NK-92 (cell line): ENCODE measurements at regions not wholly inside any gene's neighbourhood (a gene's known extent, or its start where the extent isn't known, plus 50 kb on each side); places are given as distances from the start of the nearest gene placed in this dataset.

Experiments
- DNase-seq: peaks from one replicate; lab custom pipeline; 2025; ENCODE audit not compliant: unreplicated experiment; lab: John Stamatoyannopoulos, UW

DNA sequence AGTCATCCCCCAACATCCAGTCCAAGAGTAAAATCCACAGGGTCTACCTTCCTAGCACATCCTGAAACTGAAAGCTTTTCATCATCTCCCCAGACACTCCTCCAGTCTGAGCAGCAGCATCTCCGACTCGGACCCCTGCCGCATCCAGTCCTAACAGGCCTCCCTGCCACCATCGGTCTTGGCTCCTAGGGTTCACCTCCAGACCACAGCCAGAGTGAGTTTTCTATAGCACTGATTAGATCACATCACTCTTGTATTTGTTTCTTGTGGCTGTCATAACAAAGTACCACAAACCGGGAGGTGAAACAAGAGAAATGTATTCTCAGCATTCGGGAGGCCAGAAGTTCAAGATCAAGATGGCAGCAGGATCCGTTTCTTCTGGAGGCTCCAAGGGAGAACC lies 187.8 kb downstream of the TOMM20 start:
- no peak for DNase-seq

DNA sequence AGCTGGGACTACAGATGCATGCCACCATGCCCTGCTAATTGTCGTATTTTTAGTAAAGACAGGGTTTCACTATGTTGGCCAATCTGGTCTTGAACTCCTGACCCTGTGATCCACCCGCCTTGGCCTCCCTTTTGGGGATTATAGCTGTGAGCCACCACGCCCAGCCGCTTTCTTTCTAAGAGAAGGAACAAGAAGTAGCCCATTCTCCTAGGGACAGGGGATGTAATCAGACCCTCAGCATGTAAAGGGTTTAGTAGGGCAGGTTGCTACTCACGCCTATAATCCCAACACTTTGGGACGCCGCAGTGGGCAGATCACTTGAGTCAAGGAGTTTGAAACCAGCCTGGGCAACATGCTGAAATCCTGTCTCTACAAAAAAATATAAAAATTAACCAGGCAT lies 189.7 kb downstream of the TOMM20 start:
- DNase-seq: no peak

DNA sequence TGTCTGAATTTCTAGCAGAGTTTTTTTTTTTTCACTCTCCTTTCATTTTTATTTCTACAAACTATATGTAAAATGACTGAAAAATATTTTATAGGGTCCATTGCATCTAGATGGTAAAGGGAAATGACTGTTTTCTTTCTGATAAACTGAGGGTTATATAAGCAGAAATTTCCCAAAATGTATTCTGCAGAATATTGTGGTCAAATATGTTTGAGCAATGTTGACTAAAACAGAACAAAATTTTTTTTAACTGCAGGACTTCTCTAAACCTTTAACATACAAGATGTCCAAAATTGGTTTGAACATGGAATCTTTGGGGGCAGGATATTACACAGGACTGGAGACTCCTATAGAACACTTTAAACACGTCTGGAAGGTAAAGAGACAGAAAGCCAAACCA lies 190.5 kb downstream of the TOMM20 start:
- no peak for DNase-seq

DNA sequence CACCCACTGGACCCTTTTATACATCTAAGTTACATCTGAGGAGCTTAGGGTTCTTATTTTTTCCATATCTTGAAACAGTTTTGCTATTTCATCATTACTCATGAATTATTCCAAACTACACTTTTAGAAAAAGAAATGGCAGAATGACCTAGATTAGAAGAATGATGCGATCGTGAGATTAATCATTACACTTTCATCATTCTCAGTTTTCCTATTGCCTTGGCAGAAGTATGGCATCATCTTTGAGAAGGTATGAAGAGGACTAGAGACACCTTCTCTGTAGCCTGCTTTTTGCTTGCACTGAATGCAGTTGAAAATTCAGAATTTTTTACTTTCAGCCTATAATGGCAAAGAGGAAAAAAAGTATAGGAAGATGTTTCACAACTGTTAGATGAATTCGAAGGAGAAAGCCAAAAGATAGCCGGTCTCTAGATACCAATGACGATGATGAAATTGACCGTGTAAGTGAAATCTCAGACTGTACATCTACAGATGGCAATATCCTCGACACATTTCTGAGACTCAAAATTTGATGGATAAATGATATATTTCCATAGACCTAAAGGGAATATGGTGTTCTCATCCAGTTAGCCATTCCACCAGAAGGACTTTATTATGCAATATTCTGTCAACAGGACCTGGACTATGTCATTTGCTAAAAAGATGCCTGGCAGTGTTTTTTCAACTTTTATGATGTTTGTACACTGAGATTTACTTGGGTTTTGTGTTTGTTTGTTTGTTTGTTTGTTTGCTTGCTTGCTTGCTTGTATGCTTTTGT lies 191.8 kb downstream of the TOMM20 start:
- no peak for DNase-seq

DNA sequence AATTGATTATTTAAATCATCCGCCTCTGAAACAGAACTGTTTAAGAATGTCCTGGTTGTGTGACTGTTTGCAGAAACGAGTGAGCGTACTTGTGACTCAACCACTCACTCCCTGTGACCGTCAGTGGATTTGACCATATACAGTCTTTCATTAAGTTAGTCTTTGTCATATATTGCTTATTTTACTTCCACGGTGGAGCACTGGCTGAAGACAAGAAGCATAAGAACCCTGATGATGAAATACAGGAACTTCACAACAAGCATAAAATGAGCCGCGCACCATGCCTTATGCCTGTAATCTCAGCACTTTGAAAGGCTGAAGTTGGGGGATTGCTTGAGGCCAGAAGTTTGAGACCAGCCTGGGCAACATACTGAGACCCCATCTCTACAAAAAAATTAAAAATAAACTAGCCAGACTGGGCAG lies 194.0 kb downstream of the TOMM20 start:
- DNase-seq: no peak

DNA sequence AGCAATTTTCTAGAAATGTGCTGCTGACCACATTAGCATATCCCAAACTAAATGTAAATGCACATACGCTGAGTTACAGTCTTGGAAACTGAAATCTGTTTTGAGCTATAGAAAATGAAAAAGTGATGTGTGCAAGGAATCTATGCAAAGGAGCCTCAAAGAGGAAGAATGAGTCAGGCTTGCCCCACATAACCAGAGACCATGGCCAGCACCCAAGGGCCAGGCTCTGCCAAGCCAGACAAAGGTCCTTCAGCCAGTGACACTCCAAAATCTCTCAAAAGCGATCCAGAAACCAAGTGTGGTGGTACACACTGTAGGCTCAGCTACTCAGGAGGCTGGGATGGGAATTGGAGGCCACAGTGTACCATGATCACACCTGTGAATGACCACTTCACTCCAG lies 195.2 kb downstream of the TOMM20 start:
- no peak for DNase-seq

DNA sequence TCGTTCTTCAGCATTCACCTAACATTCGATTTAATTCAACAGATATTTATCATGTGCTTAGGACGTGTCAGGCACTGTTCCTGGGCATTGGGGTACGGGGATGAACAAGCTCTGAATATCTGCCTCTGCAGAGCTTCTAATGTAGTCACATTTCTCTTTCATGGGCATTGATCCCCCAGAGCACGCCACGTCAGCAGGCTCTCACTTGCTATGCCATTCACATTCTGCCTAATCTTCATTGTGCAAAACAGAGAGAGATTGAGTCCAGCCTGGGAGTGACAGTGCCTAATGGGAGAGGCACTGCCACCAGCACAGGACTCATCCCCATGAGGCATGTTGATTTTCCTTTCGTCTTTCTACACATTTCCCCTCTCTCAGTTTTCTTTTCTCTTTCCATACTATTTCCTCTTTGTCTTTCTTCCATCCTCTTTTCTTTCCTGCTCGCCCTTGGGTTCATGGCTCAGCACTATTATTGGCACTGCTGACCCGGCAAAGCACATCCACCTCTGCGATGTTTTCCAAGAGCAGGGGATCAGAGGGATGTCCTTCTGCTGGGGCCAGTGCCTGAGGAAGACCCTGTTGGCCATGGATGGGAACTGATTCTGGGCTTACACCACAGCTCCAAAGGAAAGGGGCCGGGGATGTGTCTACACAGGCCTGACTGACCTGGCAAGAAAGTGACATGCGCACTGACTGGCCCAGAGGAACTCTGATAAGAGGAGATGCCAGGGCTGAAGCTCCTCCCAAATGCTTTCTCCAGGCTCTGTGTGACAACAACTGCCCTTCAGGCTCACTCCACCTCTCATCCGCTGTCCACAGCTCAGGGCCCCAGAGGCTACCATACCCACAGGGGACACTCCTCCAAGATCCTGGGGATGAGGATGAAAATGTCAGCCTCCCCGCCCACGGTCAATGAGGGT lies 195.9 kb downstream of the TOMM20 start:
- no peak for DNase-seq

DNA sequence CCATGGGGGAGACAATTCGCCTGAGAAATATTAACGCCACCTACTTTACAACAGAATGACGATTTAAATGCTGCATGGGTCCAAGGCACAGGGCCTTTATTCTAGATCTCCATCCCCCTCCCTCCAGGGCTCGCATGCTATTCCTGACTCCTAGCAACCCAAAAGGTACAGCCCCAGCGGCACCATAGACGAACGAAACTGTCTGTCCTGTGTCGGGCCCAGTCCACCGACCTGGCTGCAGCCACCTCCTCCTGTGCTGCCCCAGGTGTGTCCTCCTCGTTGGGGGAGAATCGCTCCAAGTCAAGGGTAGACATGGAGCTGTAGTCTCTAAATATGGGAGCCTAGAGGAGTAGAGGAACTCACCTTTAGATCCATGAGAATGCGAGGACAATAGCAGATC lies 196.5 kb downstream of the TOMM20 start:
- no peak for DNase-seq

DNA sequence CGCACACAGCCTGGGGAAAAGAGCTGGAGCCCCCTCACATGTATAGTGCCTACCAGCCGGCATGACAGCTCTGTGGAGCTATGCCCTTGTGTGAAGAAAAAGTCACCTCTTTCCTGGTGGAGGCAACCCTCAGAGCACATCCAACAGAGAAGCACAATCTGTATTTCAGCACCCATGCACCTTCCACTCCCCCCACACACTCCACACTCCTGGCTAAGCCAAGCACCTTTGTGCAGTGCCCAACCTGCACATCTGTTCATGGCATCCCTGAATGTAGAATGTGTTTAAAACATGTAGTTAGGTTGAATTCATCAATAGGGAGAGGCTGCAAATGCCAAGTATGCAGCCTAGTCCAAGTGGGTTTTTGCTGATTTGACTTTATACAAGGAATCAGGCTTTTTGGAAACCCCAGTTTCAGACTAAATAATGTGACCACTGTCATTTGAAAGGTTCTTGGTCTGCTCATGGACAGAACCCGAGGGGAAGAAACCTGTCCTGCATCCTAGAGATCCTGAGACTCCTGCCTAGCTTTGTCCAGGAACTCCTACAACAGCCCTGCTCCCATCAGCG lies 197.1 kb downstream of the TOMM20 start:
- no peak for DNase-seq

DNA sequence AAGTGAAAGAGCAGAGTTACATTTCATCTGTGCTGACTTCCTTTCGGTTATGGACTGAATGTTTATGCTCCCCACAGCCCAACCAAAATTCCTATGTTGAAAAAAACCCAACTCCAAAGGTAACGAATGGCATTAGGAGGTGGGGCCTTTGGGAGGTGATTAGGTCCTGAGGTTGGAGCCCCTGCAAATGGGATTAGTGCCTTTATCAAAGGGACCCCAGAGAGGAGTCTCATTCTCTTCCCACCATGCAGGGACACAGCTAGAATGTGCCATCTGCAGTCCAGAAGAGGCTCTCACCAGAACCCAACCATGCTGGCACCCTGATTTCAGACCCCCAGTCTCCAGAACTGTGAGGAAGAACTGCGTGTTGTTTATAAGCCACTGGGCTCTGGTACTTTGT lies 199.3 kb downstream of the TOMM20 start:
- no peak for DNase-seq

DNA sequence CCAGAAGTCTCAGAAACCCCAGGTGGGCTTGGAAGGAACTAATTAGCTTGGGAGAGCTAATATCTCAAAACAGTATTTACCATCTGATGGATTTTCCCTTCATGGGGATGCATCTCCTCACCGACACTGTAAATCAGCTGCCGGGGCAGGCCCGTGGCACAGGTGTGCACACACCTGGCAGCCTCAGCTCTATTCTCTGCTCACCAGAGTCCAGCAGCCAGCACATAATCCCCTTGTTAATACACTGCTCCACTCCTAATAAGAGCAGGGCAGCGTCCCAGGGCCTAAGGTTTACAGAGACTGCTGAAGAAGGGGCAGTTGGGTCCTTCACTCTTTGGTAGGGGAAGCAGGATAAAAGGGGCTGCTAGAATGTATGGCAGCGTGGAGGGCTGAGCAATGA lies 200.0 kb downstream of the TOMM20 start:
- no peak for DNase-seq

DNA sequence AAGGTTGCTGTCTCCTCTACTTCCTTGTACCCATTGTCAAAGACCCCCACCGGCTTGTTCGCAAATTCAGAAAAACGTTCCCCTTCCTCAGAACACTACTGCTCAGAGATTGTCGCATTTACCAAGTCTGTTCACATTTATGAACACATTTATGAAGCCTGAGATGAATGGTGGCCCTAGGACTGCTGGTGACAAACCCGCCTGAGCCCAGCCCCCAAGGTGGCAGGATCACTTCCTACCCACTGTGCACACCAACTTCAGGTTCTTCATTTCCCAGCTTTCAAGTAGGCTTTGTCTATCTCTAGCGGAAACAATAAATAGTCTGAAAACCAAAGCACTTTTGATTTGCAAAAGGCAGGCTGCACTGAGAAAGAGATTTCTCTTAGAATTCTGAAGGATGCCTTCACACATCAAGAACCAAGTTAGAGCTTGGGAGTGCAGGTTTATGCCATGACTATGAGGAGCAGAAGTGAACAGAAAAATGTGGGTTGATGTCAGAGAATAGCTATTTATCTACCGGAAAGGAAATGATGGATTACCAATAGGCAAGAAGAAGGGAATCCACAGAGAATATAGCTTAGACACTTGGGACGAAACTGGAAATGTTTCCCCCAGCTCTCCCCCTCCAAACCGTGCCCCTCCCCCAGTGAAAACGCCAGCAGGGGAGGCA lies 200.5 kb downstream of the TOMM20 start:
- DNase-seq: no peak

DNA sequence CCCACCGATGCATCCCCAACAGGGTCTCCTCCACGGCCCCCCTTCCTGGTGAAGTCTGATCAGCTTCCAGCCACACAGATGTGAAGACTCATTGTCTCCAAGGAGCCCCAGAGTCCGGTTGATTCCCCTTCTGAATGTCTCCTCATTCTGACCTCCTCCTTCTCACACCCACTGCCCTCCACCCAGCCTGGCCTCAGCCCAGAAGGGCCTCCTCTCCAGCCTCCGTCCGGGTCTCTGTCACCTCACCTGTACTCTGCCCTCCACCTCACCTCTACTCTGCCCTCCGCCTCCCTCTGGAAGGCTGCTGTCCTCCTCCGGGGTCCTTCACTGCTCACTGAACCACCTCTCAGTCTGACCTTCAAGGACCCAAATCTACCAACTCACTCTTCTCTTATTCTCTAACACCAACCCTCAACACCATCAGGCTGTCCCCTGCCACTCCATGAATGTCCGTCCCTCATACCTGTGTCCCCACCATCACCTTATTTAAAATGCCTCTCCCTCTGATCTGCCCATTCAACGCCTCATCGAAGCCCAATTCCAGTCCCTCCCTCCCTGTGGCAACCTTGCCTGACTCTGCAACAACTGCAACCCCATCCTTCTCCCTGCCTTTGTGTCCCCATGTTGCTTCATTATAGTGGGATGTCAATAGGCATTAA lies 201.2 kb downstream of the TOMM20 start:
- DNase-seq: no peak

DNA sequence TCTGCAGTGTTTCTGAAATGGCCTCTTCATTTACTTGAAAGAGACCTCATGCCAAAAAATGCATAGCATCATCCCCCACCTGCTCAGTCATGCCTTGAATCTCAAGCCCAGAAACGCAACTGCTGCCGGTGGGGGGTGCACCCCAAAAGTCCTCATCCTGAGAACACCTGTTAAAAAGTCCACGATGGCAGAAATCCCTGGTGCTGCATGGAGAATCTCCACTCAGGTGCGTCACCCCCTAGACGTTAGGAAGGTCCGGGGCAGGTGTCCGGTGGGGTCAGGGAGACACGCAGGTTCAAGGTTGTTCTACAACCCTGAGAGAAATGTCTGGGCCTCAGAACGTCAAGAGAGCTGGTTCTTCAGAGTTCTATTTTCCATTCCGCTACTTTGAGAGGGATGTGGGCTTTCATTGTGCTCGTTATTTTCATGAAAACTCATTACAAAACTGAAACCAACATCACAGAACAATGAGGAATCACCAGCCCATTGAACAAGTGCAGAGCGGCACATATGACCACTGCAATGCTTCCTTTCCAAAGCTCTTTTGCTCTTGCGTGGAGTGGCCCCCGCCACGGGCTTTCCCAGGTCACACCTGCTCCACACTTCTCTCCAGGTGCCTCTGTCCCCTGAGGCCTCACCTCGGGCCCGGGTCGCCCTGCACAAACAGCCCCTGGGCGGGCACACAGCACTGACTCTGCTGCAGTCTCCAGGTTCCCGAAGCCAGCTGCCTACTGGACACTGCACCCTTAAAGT lies 201.9 kb downstream of the TOMM20 start:
- no peak for DNase-seq

DNA sequence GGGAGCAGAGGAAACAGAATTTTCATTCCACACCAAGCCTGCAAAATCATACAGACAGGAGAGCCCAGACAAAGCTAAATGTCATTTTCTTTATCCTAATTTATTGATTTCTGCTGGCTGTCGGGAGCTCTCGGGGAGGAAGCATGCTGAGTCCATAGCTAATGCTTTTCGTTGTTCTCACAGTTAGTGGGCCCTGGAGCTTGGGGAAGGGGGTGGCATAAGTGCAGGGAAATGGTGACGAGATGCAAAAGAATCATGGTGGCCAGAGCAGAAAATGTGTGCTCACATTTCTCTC lies 202.4 kb downstream of the TOMM20 start:
- DNase-seq: no peak

DNA sequence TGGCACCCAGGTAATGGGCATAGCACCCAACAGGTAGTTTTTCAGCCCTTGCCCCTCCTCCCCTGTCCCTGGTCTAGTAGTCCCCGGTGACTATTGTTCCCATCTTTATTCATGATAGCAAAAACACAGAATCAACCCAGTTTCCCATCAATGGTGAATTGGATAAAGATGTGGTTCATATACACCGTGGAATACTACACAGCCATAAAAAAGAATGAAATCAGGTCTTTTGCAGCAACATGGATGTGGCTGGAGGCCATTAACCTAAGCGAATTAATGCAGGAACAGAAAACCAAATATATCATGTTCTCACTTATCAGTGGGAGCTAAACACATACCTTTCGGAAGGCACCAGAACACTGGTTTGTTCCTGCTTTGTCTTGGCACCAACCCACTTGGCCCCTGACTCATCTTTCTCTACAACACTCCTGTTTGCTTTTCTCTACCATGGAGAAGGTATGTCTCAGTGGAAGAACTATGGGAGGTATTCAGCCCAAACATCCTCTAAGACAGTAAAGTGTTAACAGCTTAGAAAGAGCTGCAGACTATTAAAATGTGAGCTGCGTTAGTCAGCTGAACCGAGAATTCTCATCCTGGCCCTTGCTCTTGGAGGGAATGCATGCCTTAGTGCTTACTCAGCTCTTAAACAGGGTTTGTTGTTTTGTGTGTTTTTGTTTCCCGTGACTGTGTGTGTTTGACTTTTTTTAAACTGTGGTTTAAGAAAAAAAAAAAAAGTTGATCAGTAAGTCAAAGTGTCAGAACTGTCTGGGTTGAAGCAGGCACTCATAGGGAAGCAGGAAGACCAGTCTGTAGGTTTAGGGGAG lies 203.0 kb downstream of the TOMM20 start:
- DNase-seq: no peak

DNA sequence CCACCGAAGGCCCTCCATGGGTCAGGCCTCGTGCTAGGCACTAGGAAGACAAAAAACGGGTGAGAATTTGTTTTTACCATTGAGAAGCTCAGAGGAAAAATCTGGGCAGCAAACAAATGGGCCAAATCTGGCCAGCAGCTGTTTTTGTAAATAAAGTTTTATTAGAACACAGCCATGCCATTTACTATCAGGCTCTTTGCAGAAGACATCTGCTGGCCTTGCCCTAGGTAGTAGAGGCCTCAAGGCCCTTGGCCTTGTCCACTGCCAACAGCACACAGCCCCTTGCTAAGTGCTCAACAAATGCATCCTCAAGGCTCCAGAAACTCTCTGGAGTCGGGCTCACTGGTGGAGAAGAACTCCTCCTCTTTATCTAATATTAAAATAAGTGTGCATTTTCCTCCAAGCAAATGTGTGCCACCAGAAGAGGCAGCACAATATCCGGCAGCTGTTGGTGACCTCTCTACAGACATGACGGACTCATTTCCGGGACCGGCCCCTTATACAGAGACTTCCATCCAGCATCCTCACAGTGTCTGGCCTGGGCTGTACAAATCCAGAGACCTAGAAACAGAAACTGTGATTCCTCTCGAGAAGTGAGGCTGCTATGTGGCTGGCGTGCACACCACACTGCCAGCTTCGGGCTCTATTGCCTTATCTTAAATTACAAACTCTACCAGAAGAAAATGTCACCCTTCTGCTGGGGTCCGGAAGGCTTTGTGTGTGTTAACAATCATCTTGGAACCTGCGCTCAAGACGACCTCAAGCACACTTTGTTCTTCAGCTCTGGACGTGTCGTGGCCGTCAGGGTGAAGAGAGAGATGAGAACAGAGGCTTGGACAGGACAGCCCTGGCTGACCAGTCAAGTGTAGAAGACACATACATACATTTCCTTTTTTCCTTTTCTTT lies 203.9 kb downstream of the TOMM20 start:
- DNase-seq: no peak

DNA sequence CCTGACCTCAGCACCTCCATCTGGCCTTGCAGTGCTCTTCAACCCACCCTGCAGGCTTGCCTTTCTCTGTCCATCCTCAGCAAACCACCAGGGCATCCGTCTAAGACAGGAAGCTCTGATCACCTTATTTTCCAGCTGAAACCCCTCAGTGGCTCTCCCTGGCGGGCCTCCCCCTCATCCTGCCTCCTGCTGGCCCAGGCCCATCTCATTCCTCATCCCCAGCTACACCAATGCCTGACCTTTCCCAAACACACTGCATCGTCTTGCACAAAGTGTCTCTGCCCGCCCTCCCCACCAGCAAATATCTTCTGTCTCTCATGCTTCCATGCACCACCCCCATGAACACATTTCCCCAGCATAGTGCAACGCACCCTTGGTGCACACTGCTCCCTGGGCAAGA lies 205.0 kb downstream of the TOMM20 start:
- DNase-seq: no peak

DNA sequence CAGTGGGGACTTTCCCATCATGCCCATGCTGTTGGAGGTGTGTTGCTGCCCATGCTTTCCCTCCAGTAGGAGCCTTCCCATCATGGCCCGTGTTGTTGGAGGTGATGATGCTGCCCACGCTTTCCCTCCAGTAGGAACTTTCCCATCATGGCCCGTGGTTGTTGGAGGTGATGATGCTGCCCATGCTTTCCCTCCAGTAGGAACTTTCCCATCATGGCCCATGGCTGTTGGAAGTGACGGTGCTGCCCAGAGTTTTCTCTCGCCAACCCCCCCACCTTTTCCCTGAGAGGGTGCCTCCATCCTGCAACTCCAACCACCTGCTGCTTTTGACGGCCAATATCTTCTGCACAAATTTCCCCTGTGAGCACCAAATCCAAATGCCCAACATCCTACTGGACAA lies 205.7 kb downstream of the TOMM20 start:
- no peak for DNase-seq
